SK-N-SH (cell line): ENCODE measurements at regions not wholly inside any gene's neighbourhood (a gene's known extent, or its start where the extent isn't known, plus 50 kb on each side); places are given as distances from the start of the nearest gene placed in this dataset.

Experiments used
- CTCF ChIA-PET: fragments of 300-600, 350-600 bp; formaldehyde crosslinking; extraction: SDS; loops from one replicate; lab custom pipeline; 2021; lab: Yijun Ruan, JAX
- POLR2A ChIA-PET: fragments of 350-600 bp; sonication (Branson Sonifier 250); formaldehyde crosslinking; extraction: SDS; loops from one replicate; lab custom pipeline; 2020; ENCODE audit warnings: antibody characterized with exemption, inconsistent platforms; lab: Yijun Ruan, JAX
- DNase-seq: peaks from one replicate; pipeline ENCODE4 v3.0.0; 2012
- H2AFZ ChIP-seq: fragments of 200-600 bp; sonication (generic); 2 replicates; pipeline ENCODE4 v1.8.1; 2016; ENCODE audit warnings: antibody characterized with exemption, mild to moderate bottlenecking, low read depth
- H3F3A ChIP-seq: fragments of 200-600 bp; sonication (generic); replicated peaks from 2 replicates; pipeline ENCODE3; 2016; ENCODE audit warnings: antibody characterized with exemption, mild to moderate bottlenecking; ENCODE audit not compliant: insufficient read depth
- H3K27ac ChIP-seq, 2 experiments: fragments of 200-500 bp in 1 of 2; fragments of 200-600 bp in 1 of 2; sonication (Bioruptor generic) in 1 of 2; sonication (generic), shearing (Covaris generic) in 1 of 2; 2 replicates each; pipeline versions ENCODE4 v1.5.1 to v1.6.1; 2014 to 2016; ENCODE audit warnings: low read depth in 2 of 2, inconsistent platforms in 1 of 2, low read length in 1 of 2, mild to moderate bottlenecking in 1 of 2, mixed read lengths in 1 of 2
- H3K27me3 ChIP-seq: fragments of 200-600 bp; sonication (generic), shearing (Covaris generic); 2 replicates; pipeline ENCODE4 v1.6.1; 2016; ENCODE audit warnings: mixed run types; ENCODE audit not compliant: insufficient read depth
- H3K36me3 ChIP-seq, 2 experiments: fragments of 200-500 bp in 1 of 2; fragments of 200-600 bp in 1 of 2; sonication (Bioruptor generic) in 1 of 2; sonication (generic) in 1 of 2; replicated peaks in 1 of 2; 2 replicates each; pipeline versions ENCODE3 to v1.5.1; 2014 to 2016; ENCODE audit warnings: low read length in 1 of 2, mild to moderate bottlenecking in 1 of 2; ENCODE audit not compliant: insufficient read depth in 2 of 2, control insufficient read depth in 1 of 2
- H3K4me1 ChIP-seq, 2 experiments: fragments of 200-500 bp in 1 of 2; fragments of 200-600 bp in 1 of 2; sonication (Bioruptor generic) in 1 of 2; sonication (generic), shearing (Covaris generic) in 1 of 2; 2 replicates each; pipeline versions ENCODE4 v1.5.1 to v1.6.1; 2014 to 2016; ENCODE audit warnings: low read depth in 1 of 2, low read length in 1 of 2, mixed run types in 1 of 2; ENCODE audit not compliant: insufficient read depth in 2 of 2, control insufficient read depth in 1 of 2
- H3K4me2 ChIP-seq: fragments of 200-600 bp; sonication (generic), shearing (Covaris generic); 2 replicates; pipeline ENCODE4 v1.6.1; 2017; ENCODE audit warnings: mixed run types
- H3K4me3 ChIP-seq, 2 experiments: fragments of 200-500 bp in 1 of 2; fragments of 200-600 bp in 1 of 2; sonication (Bioruptor generic) in 1 of 2; sonication (generic), shearing (Covaris generic) in 1 of 2; 2 replicates each; pipeline versions ENCODE4 v1.5.1 to v1.8.1; 2014 to 2016; ENCODE audit warnings: low read depth in 2 of 2, inconsistent platforms in 1 of 2, low read length in 1 of 2, mild to moderate bottlenecking in 1 of 2, mixed read lengths in 1 of 2, moderate library complexity in 1 of 2
- H3K79me2 ChIP-seq: fragments of 200-600 bp; sonication (generic); 2 replicates; pipeline ENCODE4 v1.8.1; 2017; ENCODE audit warnings: mild to moderate bottlenecking; ENCODE audit not compliant: insufficient read depth
- H3K9ac ChIP-seq: fragments of 200-600 bp; sonication (generic); 2 replicates; pipeline ENCODE4 v1.6.1; 2017; ENCODE audit warnings: mixed run types
- H3K9me2 ChIP-seq: fragments of 200-600 bp; sonication (generic); 2 replicates; pipeline ENCODE4 v1.6.1; 2017; ENCODE audit warnings: mixed run types
- H3K9me3 ChIP-seq: fragments of 200-600 bp; sonication (generic); 2 replicates; pipeline ENCODE4 v1.6.1; 2017; ENCODE audit warnings: mixed run types, mild to moderate bottlenecking, moderate library complexity
- H4K20me1 ChIP-seq: fragments of 200-600 bp; sonication (generic); 2 replicates; pipeline ENCODE4 v1.6.1; 2017; ENCODE audit warnings: mild to moderate bottlenecking, mixed run types; ENCODE audit not compliant: insufficient read depth
- CHD2 ChIP-seq: fragments of 150-350 bp; IDR thresholded peaks from 2 replicates; pipeline ENCODE4 v1.6.1; 2018; ENCODE audit warnings: low read length; ENCODE audit not compliant: partially characterized antibody
- ELF1 ChIP-seq: IDR thresholded peaks from 2 replicates; pipeline ENCODE4 v1.4.0; 2012
- EP300 ChIP-seq, 2 experiments: IDR thresholded peaks; 2 replicates each; pipeline versions ENCODE4 v1.4.0 to v1.6.1; 2012; ENCODE audit warnings: borderline replicate concordance in 1 of 2, low read depth in 1 of 2, low read length in 1 of 2
- EZH2phosphoT487 ChIP-seq: fragments of 200-600 bp; sonication (generic); IDR thresholded peaks from 2 replicates; pipeline ENCODE4 v1.6.1; 2017; ENCODE audit warnings: low read depth, mixed run types, mild to moderate bottlenecking, antibody characterized with exemption, moderate library complexity, borderline replicate concordance
- FOXJ3 ChIP-seq: sonication (generic); formaldehyde crosslinking; IDR thresholded peaks from 2 replicates; pipeline ENCODE4 v1.5.1; 2020; ENCODE audit warnings: mild to moderate bottlenecking, missing genetic modification reagents
- FOXM1 ChIP-seq: IDR thresholded peaks from 2 replicates; pipeline ENCODE4 v1.4.0; 2012; ENCODE audit warnings: low read depth, mild to moderate bottlenecking
- MXI1 ChIP-seq: IDR thresholded peaks from 2 replicates; pipeline ENCODE4 v1.6.1; 2012; ENCODE audit warnings: mild to moderate bottlenecking, low read depth, low read length, improper control_type of control experiment
- POLR2AphosphoS5 ChIP-seq: IDR thresholded peaks from 2 replicates; pipeline ENCODE4 v1.6.1; 2012; ENCODE audit warnings: low read depth, low read length
- RAD21 ChIP-seq: IDR thresholded peaks from 2 replicates; pipeline ENCODE4 v1.6.1; 2012; ENCODE audit warnings: mild to moderate bottlenecking, low read length
- SIN3A ChIP-seq: IDR thresholded peaks from 2 replicates; pipeline ENCODE4 v1.6.1; 2012; ENCODE audit warnings: low read depth, mild to moderate bottlenecking, low read length, moderate library complexity, borderline replicate concordance
- TAF1 ChIP-seq: IDR thresholded peaks from 2 replicates; pipeline ENCODE4 v1.6.1; 2012; ENCODE audit warnings: low read depth, mild to moderate bottlenecking, low read length, moderate library complexity, borderline replicate concordance
- TCF12 ChIP-seq: IDR thresholded peaks from 2 replicates; pipeline ENCODE4 v1.4.0; 2012
- TEAD4 ChIP-seq: IDR thresholded peaks from 2 replicates; pipeline ENCODE4 v1.4.0; 2012; ENCODE audit warnings: mild to moderate bottlenecking, borderline replicate concordance; ENCODE audit not compliant: insufficient read depth
- WGBS: methylation state at CpG from one replicate; pipeline ENCODE4 v1.1.6; 2017; ENCODE audit warnings: low lambda C conversion rate; 5-methylcytosine and 5-hydroxymethylcytosine counted together
- TF ChIP-seq, protein P1 (sequence below): fragments of 150-350 bp; IDR thresholded peaks from 2 replicates; pipeline ENCODE4 v1.6.1; 2016; ENCODE audit warnings: mild to moderate bottlenecking, low read depth, low read length
- TF ChIP-seq, protein P2 (sequence below): IDR thresholded peaks from 2 replicates; pipeline ENCODE4; 2012
- TF ChIP-seq, protein P3 (sequence below): fragments of 200-600 bp; sonication (generic); IDR thresholded peaks from 2 replicates; pipeline ENCODE4 v1.6.1; 2017; ENCODE audit warnings: antibody characterized with exemption, mild to moderate bottlenecking, moderate library complexity
- TF ChIP-seq, protein P4 (sequence below): IDR thresholded peaks from 2 replicates; pipeline ENCODE4 v1.4.0; 2012; ENCODE audit warnings: low read depth
- TF ChIP-seq, protein P5 (sequence below): IDR thresholded peaks from 2 replicates; pipeline ENCODE4 v1.4.0; 2012; ENCODE audit warnings: low read depth, borderline replicate concordance

DNA sequence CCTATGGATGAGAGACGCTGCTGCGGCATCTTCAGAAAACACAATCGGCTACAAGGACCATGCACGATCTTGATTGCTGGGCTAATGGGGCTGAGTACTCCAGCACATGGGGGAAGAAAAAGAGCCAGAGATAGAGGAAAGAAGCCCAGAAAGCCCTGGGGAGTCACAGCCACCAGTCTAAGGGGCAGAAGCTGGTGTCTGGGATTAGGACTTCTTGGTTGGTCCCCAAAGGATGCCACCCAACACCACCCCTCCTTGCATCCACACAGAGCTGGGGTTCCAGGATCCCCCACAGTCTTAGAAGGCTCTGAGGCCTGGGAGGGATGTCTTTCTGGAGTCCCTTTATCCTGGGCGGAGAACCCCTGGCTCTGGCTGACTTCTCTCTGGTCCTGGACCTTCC lies 98.4 kb upstream of the TARDBP start:
- H4K20me1 ChIP-seq = no peaks in the 10 kb centered on the region
- no peaks in the 10 kb centered on the region for H3F3A ChIP-seq
- H3K36me3 ChIP-seq = no peaks in the 10 kb centered on the region
- H3K27me3 ChIP-seq = no peaks in the 10 kb centered on the region
- WGBS = 79% methylated on average over 5 of the region's 5 CpGs
- H3K9me3 ChIP-seq = no peaks in the 10 kb centered on the region
- H2AFZ ChIP-seq = no peak overlapping the region
- no peak overlapping the region for H3K9ac ChIP-seq
- CTCF ChIA-PET = interaction anchor here (1.0 to 1.4 kb wide), 2 partner anchors 408 to 419 kb away, joined by 3 read pairs; no protein-coding TSS in a partner anchor
- H3K79me2 ChIP-seq = no peaks in the 10 kb centered on the region
- H3K4me2 ChIP-seq = no peak overlapping the region
- H3K9me2 ChIP-seq = no peaks in the 10 kb centered on the region
- POLR2A ChIA-PET = no interaction called here
- H3K4me3 ChIP-seq = no peak overlapping the region
- no peak for DNase-seq
- no peak overlapping the region for H3K27ac ChIP-seq
- no peak for TF ChIP-seq TEAD4
- no peak for TF ChIP-seq POLR2AphosphoS5
- TF ChIP-seq ELF1 = no peak
- H3K4me1 ChIP-seq = peaks cover 0 to 22% of the 10 kb centered on the region in 2 experiments; a peak in 1 of 4 replicates

DNA sequence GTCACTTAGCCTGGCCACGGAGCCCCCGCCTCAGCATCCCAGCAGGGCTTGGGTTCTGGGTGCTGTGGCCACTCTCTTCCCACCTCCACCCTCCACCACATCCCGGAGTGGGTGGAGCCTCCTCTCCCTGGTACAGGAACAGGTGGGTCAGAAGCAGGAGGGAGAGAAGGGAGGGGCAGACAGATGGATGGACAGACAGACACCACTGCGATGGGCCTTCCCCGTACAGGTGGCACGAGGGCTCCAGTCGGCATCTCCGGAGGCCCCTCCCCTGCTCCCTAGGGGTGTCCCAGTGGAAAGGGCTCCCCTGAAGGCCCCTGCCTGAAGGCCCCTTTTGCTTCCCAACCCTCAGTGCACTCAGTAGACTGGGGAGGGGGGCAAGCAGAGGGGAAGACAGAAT lies 96.9 kb upstream of the TARDBP start:
- Histone ChIP-seq H3K79me2 (no peaks in the 10 kb centered on the region), H3K4me2 (no peak overlapping the region), H3K4me3 (no peak overlapping the region), H2AFZ (no peak overlapping the region), H3K27ac (no peak overlapping the region), H3F3A (no peaks in the 10 kb centered on the region), H3K9me2 (no peaks in the 10 kb centered on the region), H3K36me3 (no peaks in the 10 kb centered on the region), H3K9me3 (no peaks in the 10 kb centered on the region), H3K27me3 (no peaks in the 10 kb centered on the region), H4K20me1 (no peaks in the 10 kb centered on the region), H3K4me1 (peaks cover 0 to 12% of the 10 kb centered on the region in 2 experiments; a peak in 1 of 4 replicates), H3K9ac (no peak overlapping the region)
- CTCF ChIA-PET = no interaction called here
- POLR2A ChIA-PET = no interaction called here
- no peak for DNase-seq
- no CpG with 5 or more reads among the region's 8 CpGs for WGBS
- TF ChIP-seq, protein P1, sequence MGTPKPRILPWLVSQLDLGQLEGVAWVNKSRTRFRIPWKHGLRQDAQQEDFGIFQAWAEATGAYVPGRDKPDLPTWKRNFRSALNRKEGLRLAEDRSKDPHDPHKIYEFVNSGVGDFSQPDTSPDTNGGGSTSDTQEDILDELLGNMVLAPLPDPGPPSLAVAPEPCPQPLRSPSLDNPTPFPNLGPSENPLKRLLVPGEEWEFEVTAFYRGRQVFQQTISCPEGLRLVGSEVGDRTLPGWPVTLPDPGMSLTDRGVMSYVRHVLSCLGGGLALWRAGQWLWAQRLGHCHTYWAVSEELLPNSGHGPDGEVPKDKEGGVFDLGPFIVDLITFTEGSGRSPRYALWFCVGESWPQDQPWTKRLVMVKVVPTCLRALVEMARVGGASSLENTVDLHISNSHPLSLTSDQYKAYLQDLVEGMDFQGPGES = no peak
- TF ChIP-seq EZH2phosphoT487 = no peak
- no peak for TF ChIP-seq TCF12
- TF ChIP-seq POLR2AphosphoS5 = no peak
- no peak for TF ChIP-seq TAF1
- no peak for TF ChIP-seq FOXM1
- TF ChIP-seq MXI1 = no peak
- no peak for TF ChIP-seq RAD21
- no peak for TF ChIP-seq EP300 (IDR thresholded peaks at IDR 0.05; ENCODE audit: borderline replicate concordance in 1 of 2, low read depth in 1 of 2, low read length in 1 of 2)
- TF ChIP-seq, protein P2, sequence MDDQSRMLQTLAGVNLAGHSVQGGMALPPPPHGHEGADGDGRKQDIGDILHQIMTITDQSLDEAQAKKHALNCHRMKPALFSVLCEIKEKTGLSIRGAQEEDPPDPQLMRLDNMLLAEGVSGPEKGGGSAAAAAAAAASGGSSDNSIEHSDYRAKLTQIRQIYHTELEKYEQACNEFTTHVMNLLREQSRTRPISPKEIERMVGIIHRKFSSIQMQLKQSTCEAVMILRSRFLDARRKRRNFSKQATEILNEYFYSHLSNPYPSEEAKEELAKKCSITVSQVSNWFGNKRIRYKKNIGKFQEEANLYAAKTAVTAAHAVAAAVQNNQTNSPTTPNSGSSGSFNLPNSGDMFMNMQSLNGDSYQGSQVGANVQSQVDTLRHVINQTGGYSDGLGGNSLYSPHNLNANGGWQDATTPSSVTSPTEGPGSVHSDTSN = no peak
- TF ChIP-seq, protein P3, sequence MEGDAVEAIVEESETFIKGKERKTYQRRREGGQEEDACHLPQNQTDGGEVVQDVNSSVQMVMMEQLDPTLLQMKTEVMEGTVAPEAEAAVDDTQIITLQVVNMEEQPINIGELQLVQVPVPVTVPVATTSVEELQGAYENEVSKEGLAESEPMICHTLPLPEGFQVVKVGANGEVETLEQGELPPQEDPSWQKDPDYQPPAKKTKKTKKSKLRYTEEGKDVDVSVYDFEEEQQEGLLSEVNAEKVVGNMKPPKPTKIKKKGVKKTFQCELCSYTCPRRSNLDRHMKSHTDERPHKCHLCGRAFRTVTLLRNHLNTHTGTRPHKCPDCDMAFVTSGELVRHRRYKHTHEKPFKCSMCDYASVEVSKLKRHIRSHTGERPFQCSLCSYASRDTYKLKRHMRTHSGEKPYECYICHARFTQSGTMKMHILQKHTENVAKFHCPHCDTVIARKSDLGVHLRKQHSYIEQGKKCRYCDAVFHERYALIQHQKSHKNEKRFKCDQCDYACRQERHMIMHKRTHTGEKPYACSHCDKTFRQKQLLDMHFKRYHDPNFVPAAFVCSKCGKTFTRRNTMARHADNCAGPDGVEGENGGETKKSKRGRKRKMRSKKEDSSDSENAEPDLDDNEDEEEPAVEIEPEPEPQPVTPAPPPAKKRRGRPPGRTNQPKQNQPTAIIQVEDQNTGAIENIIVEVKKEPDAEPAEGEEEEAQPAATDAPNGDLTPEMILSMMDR = no peak
- no peak for TF ChIP-seq SIN3A
- TF ChIP-seq, protein P4, sequence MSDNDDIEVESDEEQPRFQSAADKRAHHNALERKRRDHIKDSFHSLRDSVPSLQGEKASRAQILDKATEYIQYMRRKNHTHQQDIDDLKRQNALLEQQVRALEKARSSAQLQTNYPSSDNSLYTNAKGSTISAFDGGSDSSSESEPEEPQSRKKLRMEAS = no peak
- no peak for TF ChIP-seq ELF1
- no peak for TF ChIP-seq TEAD4
- TF ChIP-seq, protein P5, sequence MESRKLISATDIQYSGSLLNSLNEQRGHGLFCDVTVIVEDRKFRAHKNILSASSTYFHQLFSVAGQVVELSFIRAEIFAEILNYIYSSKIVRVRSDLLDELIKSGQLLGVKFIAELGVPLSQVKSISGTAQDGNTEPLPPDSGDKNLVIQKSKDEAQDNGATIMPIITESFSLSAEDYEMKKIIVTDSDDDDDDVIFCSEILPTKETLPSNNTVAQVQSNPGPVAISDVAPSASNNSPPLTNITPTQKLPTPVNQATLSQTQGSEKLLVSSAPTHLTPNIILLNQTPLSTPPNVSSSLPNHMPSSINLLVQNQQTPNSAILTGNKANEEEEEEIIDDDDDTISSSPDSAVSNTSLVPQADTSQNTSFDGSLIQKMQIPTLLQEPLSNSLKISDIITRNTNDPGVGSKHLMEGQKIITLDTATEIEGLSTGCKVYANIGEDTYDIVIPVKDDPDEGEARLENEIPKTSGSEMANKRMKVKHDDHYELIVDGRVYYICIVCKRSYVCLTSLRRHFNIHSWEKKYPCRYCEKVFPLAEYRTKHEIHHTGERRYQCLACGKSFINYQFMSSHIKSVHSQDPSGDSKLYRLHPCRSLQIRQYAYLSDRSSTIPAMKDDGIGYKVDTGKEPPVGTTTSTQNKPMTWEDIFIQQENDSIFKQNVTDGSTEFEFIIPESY = no peak
- no peak for TF ChIP-seq FOXJ3 (CRISPR knock-in tag)
- TF ChIP-seq CHD2 = no peak
